DOHH2 (cell line): ENCODE measurements at regions not wholly inside any gene's neighbourhood (a gene's known extent, or its start where the extent isn't known, plus 50 kb on each side); places are given as distances from the start of the nearest gene placed in this dataset.

ENCODE experiments used
- H3F3A ChIP-seq: fragments of 200-600 bp; sonication (generic), shearing (Covaris generic); 2 replicates; pipeline ENCODE4 v1.6.0; 2016; ENCODE audit warnings: antibody characterized with exemption, mild to moderate bottlenecking; ENCODE audit not compliant: control insufficient read depth, insufficient read depth
- H3K27ac ChIP-seq: fragments of 200-600 bp; sonication (generic); 2 replicates; pipeline ENCODE4 v1.5.1; 2014; ENCODE audit warnings: low read depth, mild to moderate bottlenecking, low read length, moderate library complexity
- H3K27me3 ChIP-seq: fragments of 200-600 bp; sonication (generic); 2 replicates; pipeline ENCODE4 v1.6.1; 2014; ENCODE audit warnings: mild to moderate bottlenecking, low read length, mixed read lengths; ENCODE audit not compliant: control insufficient read depth
- H3K36me3 ChIP-seq: fragments of 200-600 bp; sonication (generic); 2 replicates; pipeline ENCODE4 v1.6.1; 2014; ENCODE audit warnings: mild to moderate bottlenecking, low read length, moderate library complexity, mixed read lengths; ENCODE audit not compliant: control insufficient read depth
- H3K4me1 ChIP-seq: fragments of 200-600 bp; sonication (generic); 2 replicates; pipeline ENCODE4 v1.6.1; 2014; ENCODE audit warnings: mild to moderate bottlenecking, low read length, mixed read lengths; ENCODE audit not compliant: control insufficient read depth
- H3K4me2 ChIP-seq: fragments of 200-600 bp; sonication (generic); 2 replicates; pipeline ENCODE4 v1.6.0; 2014; ENCODE audit warnings: mild to moderate bottlenecking, low read length, moderate library complexity
- H3K4me3 ChIP-seq: fragments of 200-600 bp; sonication (generic); 2 replicates; pipeline ENCODE4 v1.5.1; 2014; ENCODE audit warnings: mild to moderate bottlenecking, low read length, mixed read lengths
- H3K79me2 ChIP-seq: fragments of 200-600 bp; sonication (generic); 2 replicates; pipeline ENCODE4 v1.6.1; 2014; ENCODE audit warnings: mild to moderate bottlenecking, low read length, mixed read lengths; ENCODE audit not compliant: control insufficient read depth
- H3K9me2 ChIP-seq: fragments of 200-600 bp; sonication (generic); replicated peaks from 2 replicates; pipeline ENCODE4 v1.6.1; 2014; ENCODE audit warnings: mild to moderate bottlenecking, low read length, mixed read lengths; ENCODE audit not compliant: control insufficient read depth
- H3K9me3 ChIP-seq: fragments of 200-600 bp; sonication (generic); 2 replicates; pipeline ENCODE4 v1.6.1; 2014; ENCODE audit warnings: antibody characterized with exemption, low read length, mixed read lengths; ENCODE audit not compliant: control insufficient read depth, insufficient read depth
- H4K20me1 ChIP-seq: fragments of 200-600 bp; sonication (generic); 2 replicates; pipeline ENCODE4 v1.6.0; 2014; ENCODE audit warnings: low read depth, mild to moderate bottlenecking, antibody characterized with exemption, low read length, moderate library complexity; ENCODE audit not compliant: control insufficient read depth, insufficient read depth
- CTCF ChIP-seq: fragments of 200-600 bp; sonication (generic); IDR thresholded peaks from one replicate; pipeline ENCODE4 v1.5.1; 2014; ENCODE audit warnings: antibody characterized with exemption, mild to moderate bottlenecking, low read depth, low read length; ENCODE audit not compliant: poor library complexity, severe bottlenecking
- EZH2phosphoT487 ChIP-seq: fragments of 200-600 bp; sonication (generic); IDR thresholded peaks from 2 replicates; pipeline ENCODE4 v1.6.1; 2017; ENCODE audit warnings: borderline replicate concordance, mild to moderate bottlenecking, antibody characterized with exemption, low read length, moderate library complexity, mixed read lengths

- Histone ChIP-seq H3K27ac (no peak overlapping the region), H3K4me2 (no peak overlapping the region), H3K9me2 (no peaks in the 10 kb centered on the region), H3K4me1 (peaks cover 79% of the 10 kb centered on the region), H3K9me3 (no peaks in the 10 kb centered on the region), H3K27me3 (no peaks in the 10 kb centered on the region), H3K79me2 (no peaks in the 10 kb centered on the region), H4K20me1 (no peaks in the 10 kb centered on the region), H3K36me3 (no peaks in the 10 kb centered on the region), H3K4me3 (no peak overlapping the region), H3F3A (peaks cover 14% of the 10 kb centered on the region)
- no peak for TF ChIP-seq CTCF
- no peak for TF ChIP-seq EZH2phosphoT487
Observed at GRCh38 chr11:111441443-111441842, 62.4 kb upstream of the POU2AF1 start.

GRCh38 chr11:111440416-111441205 is 61.5 kb upstream of the POU2AF1 start:
- H3K4me3 ChIP-seq: no peak overlapping the region
- H3F3A ChIP-seq: peaks cover 14% of the 10 kb centered on the region
- H3K4me1 ChIP-seq: peaks cover 79% of the 10 kb centered on the region
- H3K36me3 ChIP-seq: no peaks in the 10 kb centered on the region
- H3K27me3 ChIP-seq: no peaks in the 10 kb centered on the region
- no peaks in the 10 kb centered on the region for H4K20me1 ChIP-seq
- no peaks in the 10 kb centered on the region for H3K9me3 ChIP-seq
- no peak for TF ChIP-seq CTCF
- TF ChIP-seq EZH2phosphoT487: no peak
- H3K9me2 ChIP-seq: no peaks in the 10 kb centered on the region
- H3K79me2 ChIP-seq: no peaks in the 10 kb centered on the region
- H3K4me2 ChIP-seq: no peak overlapping the region; the same call in 1 of the 2 replicates
- no peak overlapping the region; the same call in 1 of the 2 replicates for H3K27ac ChIP-seq

GRCh38 chr11:111439901-111440300 is 60.8 kb upstream of the POU2AF1 start:
- Histone ChIP-seq H4K20me1 (no peaks in the 10 kb centered on the region), H3K4me1 (peaks cover 80% of the 10 kb centered on the region), H3K27me3 (no peaks in the 10 kb centered on the region), H3K36me3 (no peaks in the 10 kb centered on the region), H3K27ac (peak overlapping the region; percentile 91), H3K4me2 (peak overlapping the region; percentile 74), H3K9me2 (no peaks in the 10 kb centered on the region), H3F3A (peaks cover 14% of the 10 kb centered on the region), H3K4me3 (peak overlapping the region; percentile 45), H3K79me2 (no peaks in the 10 kb centered on the region), H3K9me3 (no peaks in the 10 kb centered on the region)
- TF ChIP-seq CTCF (no peak), EZH2phosphoT487 (no peak)
